ENCODE measurements at regions not wholly inside any gene's neighbourhood (a gene's known extent, or its start where the extent isn't known, plus 50 kb on each side); places are given as distances from the start of the nearest gene placed in this dataset.
"Not testable (repeated sequence)": the region's sequence is repeated elsewhere in the genome, so short reads cannot be mapped to it uniquely, and the experiment has no call there.

- not testable (repeated sequence) for TF ChIP-seq EZH2 (IDR thresholded peaks at IDR 0.05; ENCODE audit: borderline replicate concordance, low read length)
- TF ChIP-seq, protein P1, sequence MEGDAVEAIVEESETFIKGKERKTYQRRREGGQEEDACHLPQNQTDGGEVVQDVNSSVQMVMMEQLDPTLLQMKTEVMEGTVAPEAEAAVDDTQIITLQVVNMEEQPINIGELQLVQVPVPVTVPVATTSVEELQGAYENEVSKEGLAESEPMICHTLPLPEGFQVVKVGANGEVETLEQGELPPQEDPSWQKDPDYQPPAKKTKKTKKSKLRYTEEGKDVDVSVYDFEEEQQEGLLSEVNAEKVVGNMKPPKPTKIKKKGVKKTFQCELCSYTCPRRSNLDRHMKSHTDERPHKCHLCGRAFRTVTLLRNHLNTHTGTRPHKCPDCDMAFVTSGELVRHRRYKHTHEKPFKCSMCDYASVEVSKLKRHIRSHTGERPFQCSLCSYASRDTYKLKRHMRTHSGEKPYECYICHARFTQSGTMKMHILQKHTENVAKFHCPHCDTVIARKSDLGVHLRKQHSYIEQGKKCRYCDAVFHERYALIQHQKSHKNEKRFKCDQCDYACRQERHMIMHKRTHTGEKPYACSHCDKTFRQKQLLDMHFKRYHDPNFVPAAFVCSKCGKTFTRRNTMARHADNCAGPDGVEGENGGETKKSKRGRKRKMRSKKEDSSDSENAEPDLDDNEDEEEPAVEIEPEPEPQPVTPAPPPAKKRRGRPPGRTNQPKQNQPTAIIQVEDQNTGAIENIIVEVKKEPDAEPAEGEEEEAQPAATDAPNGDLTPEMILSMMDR (conservative IDR thresholded peaks at IDR 0.05 in 1 of 2, IDR thresholded peaks at IDR 0.05 in 1 of 2; ENCODE audit: extremely low read depth in 1 of 2, insufficient read depth in 1 of 2, low read depth in 1 of 2, low read length in 2 of 2) = not testable (repeated sequence)
Measured at GRCh38 chr6:27544135-27544534, 71.2 kb upstream of the ZNF184 start.
